Ishikawa (cell line): ENCODE measurements at regions not wholly inside any gene's neighbourhood (a gene's known extent, or its start where the extent isn't known, plus 50 kb on each side); places are given as distances from the start of the nearest gene placed in this dataset.
A peak's percentile ranks its signal among the peaks of the same experiment; 100 is the strongest.

Experiments
- CEBPB ChIP-seq: IDR thresholded peaks from 2 replicates; pipeline ENCODE4 v1.6.1; 2012
- CREB1 ChIP-seq: IDR thresholded peaks from 2 replicates; pipeline ENCODE4 v1.6.1; 2012; ENCODE audit warnings: low read depth
- EGR1 ChIP-seq: IDR thresholded peaks from 2 replicates; pipeline ENCODE4 v1.6.1; 2012
- EP300 ChIP-seq: IDR thresholded peaks from 2 replicates; pipeline ENCODE4 v1.6.1; 2012; ENCODE audit warnings: borderline replicate concordance
- FOXM1 ChIP-seq: IDR thresholded peaks from 2 replicates; pipeline ENCODE4 v1.6.1; 2012; ENCODE audit warnings: low read depth, borderline replicate concordance
- MAX ChIP-seq: IDR thresholded peaks from 2 replicates; pipeline ENCODE4 v1.6.1; 2012
- NFIC ChIP-seq: IDR thresholded peaks from 2 replicates; pipeline ENCODE4 v1.6.1; 2012
- RAD21 ChIP-seq: IDR thresholded peaks from 2 replicates; pipeline ENCODE4 v1.6.1; 2012; ENCODE audit warnings: low read depth
- REST ChIP-seq: IDR thresholded peaks from 2 replicates; pipeline ENCODE4 v1.6.1; 2012; ENCODE audit warnings: low read depth, mild to moderate bottlenecking
- TAF1 ChIP-seq: IDR thresholded peaks from 2 replicates; pipeline ENCODE4 v1.6.1; 2012; ENCODE audit warnings: low read depth, mild to moderate bottlenecking
- TCF12 ChIP-seq: IDR thresholded peaks from 2 replicates; pipeline ENCODE4 v1.6.1; 2012; ENCODE audit warnings: low read depth
- TEAD4 ChIP-seq: IDR thresholded peaks from 2 replicates; pipeline ENCODE4 v1.6.1; 2012
- USF1 ChIP-seq: IDR thresholded peaks from 2 replicates; pipeline ENCODE4 v1.6.1; 2012
- YY1 ChIP-seq: IDR thresholded peaks from 2 replicates; pipeline ENCODE4 v1.6.1; 2012; ENCODE audit warnings: low read depth
- ZBTB7A ChIP-seq: IDR thresholded peaks from 2 replicates; pipeline ENCODE4 v1.6.1; 2012; ENCODE audit warnings: low read depth

- TF ChIP-seq TAF1 = no peak
- TF ChIP-seq RAD21 = no peak
- peak; percentile 40 for TF ChIP-seq USF1
- TF ChIP-seq CEBPB = no peak
- no peak for TF ChIP-seq NFIC
Observed at GRCh38 chr17:72266112-72266775, 145.4 kb downstream of the SOX9 start.

GRCh38 chr17:72267601-72268000 is 146.8 kb downstream of the SOX9 start:
- no peak for TF ChIP-seq MAX
- TF ChIP-seq CREB1 = no peak
- no peak for TF ChIP-seq TCF12
- no peak for TF ChIP-seq NFIC
- no peak for TF ChIP-seq CEBPB
- no peak for TF ChIP-seq RAD21
- no peak for TF ChIP-seq USF1
- TF ChIP-seq TEAD4 = no peak
- no peak for TF ChIP-seq REST
- TF ChIP-seq ZBTB7A = no peak
- TF ChIP-seq EGR1 = no peak
- no peak for TF ChIP-seq TAF1
- no peak for TF ChIP-seq EP300
- no peak for TF ChIP-seq YY1
- no peak for TF ChIP-seq FOXM1

- no peak for TF ChIP-seq MAX
- TF ChIP-seq CEBPB = no peak
- no peak for TF ChIP-seq FOXM1
- no peak for TF ChIP-seq USF1
- no peak for TF ChIP-seq REST
- TF ChIP-seq TEAD4 = no peak
- no peak for TF ChIP-seq CREB1
- no peak for TF ChIP-seq TAF1
Observed at GRCh38 chr17:72268431-72268830, 147.6 kb downstream of the SOX9 start.

- TF ChIP-seq USF1 (no peak), YY1 (no peak), NFIC (no peak), TCF12 (no peak), EP300 (no peak), CREB1 (no peak), REST (no peak), TAF1 (no peak), MAX (no peak), FOXM1 (no peak)
Observed at GRCh38 chr17:72270273-72270924, 149.6 kb downstream of the SOX9 start.
